Small intestine (tissue), 7 donors: ENCODE measurements at regions not wholly inside any gene's neighbourhood (a gene's known extent, or its start where the extent isn't known, plus 50 kb on each side); places are given as distances from the start of the nearest gene placed in this dataset.
A peak's percentile ranks its signal among the peaks of the same experiment; 100 is the strongest.
"Not testable (repeated sequence)": the region's sequence is repeated elsewhere in the genome, so short reads cannot be mapped to it uniquely, and the experiment has no call there.

Experiments
- DNase-seq, 2 donors: peaks; one replicate each; pipeline versions ENCODE4 v3.0.0 to v3.0.0-alpha.2; 2013
- FAIRE-seq: peaks from 2 replicates; lab custom pipeline; 2012; peaks lifted over from hg19 to GRCh38; lab: Jason Lieb, UNC
- H3K27ac ChIP-seq, 3 donors: one replicate each; pipeline ENCODE4 v1.5.1; 2013; ENCODE audit warnings: low read length in 2 of 3, mild to moderate bottlenecking in 2 of 3, control low read depth in 1 of 3, inconsistent platforms in 1 of 3, low read depth in 1 of 3, moderate library complexity in 1 of 3
- H3K27me3 ChIP-seq, 3 donors: one replicate each; pipeline ENCODE4 v1.6.1; 2013; ENCODE audit warnings: low read length in 3 of 3, inconsistent platforms in 1 of 3; ENCODE audit not compliant: control insufficient read depth in 3 of 3, insufficient read depth in 3 of 3
- H3K36me3 ChIP-seq, 3 donors: one replicate each; pipeline ENCODE4 v1.6.1; 2013; ENCODE audit warnings: low read length in 3 of 3, inconsistent platforms in 1 of 3, low read depth in 1 of 3, mild to moderate bottlenecking in 1 of 3, moderate library complexity in 1 of 3; ENCODE audit not compliant: control insufficient read depth in 3 of 3, insufficient read depth in 2 of 3
- H3K4me1 ChIP-seq, 3 donors: one replicate each; pipeline ENCODE4 v1.6.1; 2013; ENCODE audit warnings: low read length in 2 of 3, inconsistent platforms in 1 of 3, low read depth in 1 of 3, mild to moderate bottlenecking in 1 of 3, moderate library complexity in 1 of 3; ENCODE audit not compliant: control insufficient read depth in 3 of 3, insufficient read depth in 2 of 3
- H3K4me3 ChIP-seq, 3 donors: one replicate each; pipeline ENCODE4 v1.5.1; 2013; ENCODE audit warnings: low read length in 3 of 3, control low read depth in 1 of 3, inconsistent platforms in 1 of 3, low read depth in 1 of 3, mild to moderate bottlenecking in 1 of 3, moderate library complexity in 1 of 3
- H3K9me3 ChIP-seq, 2 donors: one replicate each; pipeline ENCODE4 v1.6.1; 2013; ENCODE audit warnings: low read depth in 1 of 2, low read length in 1 of 2; ENCODE audit not compliant: control insufficient read depth in 2 of 2, insufficient read depth in 1 of 2
- WGBS, 3 donors: extraction: QIAGEN DNeasy Blood & Tissue Kit; methylation state at CpG; one replicate each; pipeline ENCODE4 v1.1.7; 2013; 5-methylcytosine and 5-hydroxymethylcytosine counted together
- donor health status: healthy with polysubstance abuse.
- donor health status: control.
- donor health status: control.
- donor health status: Bipolar disorder and iron deficiency.
- donor health status: healthy.

DNA sequence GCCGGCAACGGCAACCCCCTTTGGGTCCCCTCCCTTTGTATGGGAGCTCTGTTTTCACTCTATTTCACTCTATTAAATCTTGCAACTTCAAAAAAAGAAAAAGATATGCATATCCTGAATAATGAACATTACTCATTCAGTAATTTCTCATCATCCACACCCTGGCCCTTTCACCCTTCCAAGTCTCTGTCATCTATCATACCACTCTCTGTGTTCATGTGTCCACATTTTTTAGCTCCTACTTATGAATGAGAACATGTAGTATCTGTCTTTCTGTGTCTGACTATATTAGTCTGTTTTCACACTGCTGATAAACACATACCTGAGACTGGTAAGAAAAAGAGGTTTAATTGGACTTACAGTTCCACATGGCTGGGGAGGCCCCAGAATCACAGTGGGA is 209.8 kb upstream of the DDHD1 start:
- FAIRE-seq, H3K27me3 ChIP-seq, H3K27ac ChIP-seq, H3K4me1 ChIP-seq, H3K4me3 ChIP-seq, H3K36me3 ChIP-seq, H3K9me3 ChIP-seq, DNase-seq: not testable (repeated sequence)
- WGBS, 3 donors, result 91 to 100% (median 100%) methylated on average over 1 to 2 of the region's 2 CpGs

DNA sequence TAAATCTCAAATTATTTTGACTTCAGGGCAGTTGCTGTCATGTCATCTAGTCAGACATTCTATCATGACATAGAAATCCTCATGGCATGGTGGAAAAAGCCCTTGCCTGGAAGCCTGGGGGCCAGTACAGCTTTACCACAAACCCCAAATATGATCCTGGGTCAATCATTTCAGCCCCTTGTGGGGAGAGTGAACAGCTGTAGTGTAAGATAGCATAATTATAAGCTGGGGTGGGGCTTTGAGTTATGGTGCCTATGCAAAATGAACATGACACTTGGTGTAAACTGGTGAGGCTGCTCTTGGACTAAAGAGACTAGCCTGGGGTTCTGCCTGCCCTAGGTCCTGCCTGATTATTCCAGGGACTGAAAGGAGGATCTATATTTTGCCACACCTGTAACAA is 207.7 kb upstream of the DDHD1 start:
- Histone ChIP-seq H3K9me3 (no peaks in the 10 kb centered on the region), H3K36me3 (no peaks in the 10 kb centered on the region), H3K4me3 (no peak overlapping the region), H3K27ac (no peak overlapping the region), H3K4me1 (no peaks in the 10 kb centered on the region), H3K27me3 (no peaks in the 10 kb centered on the region)
- FAIRE-seq (no peak), DNase-seq (no peak)

DNA sequence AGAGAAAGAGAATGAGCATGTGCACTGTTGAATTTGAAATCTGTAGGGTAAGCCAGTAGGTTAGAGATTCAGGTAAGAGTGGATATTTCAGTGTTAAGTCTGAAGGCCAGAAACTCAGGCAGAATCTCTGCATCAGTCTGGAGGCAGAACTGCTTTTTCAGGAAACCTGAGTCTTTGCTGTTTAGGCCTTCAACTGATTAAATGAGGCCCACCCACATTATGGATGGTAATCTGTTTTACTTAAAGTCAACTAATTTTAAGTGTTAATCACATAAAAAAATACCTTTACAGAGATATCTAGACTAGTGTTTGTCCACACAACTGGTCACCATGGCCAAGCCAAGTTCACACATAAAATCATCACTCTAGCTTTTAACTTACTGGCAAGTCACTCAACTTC is 205.0 kb upstream of the DDHD1 start:
- no peaks in the 10 kb centered on the region for H3K27me3 ChIP-seq
- no peak overlapping the region for H3K27ac ChIP-seq
- DNase-seq, result no peak
- no peak for FAIRE-seq
- no peaks in the 10 kb centered on the region for H3K4me1 ChIP-seq
- H3K4me3 ChIP-seq, result no peak overlapping the region
- H3K9me3 ChIP-seq, result no peaks in the 10 kb centered on the region
- H3K36me3 ChIP-seq, result no peaks in the 10 kb centered on the region

DNA sequence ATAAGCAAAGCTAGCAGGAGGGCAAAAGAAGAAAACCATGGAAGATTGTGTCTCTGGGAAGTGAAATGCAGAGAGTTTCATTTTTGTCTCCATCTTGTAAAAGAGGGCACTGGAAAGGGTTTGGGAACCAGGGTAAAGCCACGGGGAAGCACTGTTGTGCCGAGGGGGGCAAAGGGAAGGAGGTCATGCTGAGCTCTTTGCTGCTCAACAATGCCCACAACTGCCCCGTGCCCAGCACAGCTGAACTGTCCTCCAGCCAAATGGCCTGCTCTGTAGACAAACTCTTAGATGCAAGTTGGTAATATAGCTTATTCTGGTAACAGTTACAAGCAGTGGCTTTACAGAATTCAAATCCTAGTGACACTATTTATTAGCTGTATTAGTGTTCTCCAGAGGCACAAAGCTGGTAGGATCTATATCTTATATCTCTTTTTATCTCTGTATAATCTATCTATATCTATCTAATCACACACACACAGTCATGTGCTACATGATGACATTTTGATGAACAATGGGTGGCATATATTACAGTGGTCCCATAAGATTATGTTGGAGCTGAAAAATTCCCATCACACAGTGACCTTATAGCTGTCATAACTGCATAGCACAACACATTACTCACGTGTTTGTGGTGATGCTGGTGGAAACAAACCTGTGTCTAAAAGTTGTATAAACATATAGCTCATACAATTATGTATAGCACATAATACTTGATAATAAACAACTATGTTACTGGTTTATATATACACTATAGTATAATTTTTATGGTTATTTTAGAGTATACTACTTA is 203.4 kb upstream of the DDHD1 start:
- 62 to 78% (median 69%) methylated on average over 4 of the region's 4 CpGs for WGBS, 3 donors
- no peaks in the 10 kb centered on the region for H3K9me3 ChIP-seq
- no peak overlapping the region for H3K27ac ChIP-seq
- FAIRE-seq, result no peak
- no peaks in the 10 kb centered on the region for H3K36me3 ChIP-seq
- DNase-seq, result no peak
- H3K4me3 ChIP-seq, result no peak overlapping the region
- H3K4me1 ChIP-seq, result no peaks in the 10 kb centered on the region
- no peaks in the 10 kb centered on the region for H3K27me3 ChIP-seq

DNA sequence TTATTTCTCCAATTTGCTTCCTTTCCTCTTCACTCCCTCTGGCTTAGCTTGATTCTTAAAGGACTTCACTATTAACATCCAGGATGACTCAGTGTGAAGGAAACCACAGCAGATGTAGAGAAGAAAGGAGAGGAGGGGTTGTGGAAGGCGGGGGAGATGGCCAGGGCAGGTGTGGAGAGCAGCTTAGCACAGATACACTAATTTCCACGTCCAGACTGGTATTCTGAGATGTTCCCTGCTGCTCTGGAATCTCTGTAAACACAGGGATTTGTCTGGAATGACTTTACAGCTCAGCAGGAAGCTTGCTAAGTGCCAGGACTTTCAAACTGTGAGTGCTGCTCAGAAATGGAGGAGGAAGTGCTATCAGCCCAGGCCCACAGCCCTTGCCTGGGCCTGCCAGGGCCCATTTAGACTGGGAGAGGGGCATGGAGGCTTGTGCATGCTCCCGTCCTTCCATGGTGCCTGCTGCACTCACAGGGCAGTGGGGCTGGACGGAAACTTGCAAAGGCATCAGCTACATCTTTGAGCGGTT is 202.5 kb upstream of the DDHD1 start:
- H3K9me3 ChIP-seq, result no peaks in the 10 kb centered on the region
- H3K27ac ChIP-seq, result no peak overlapping the region
- H3K27me3 ChIP-seq, result no peaks in the 10 kb centered on the region
- DNase-seq (peak in 1 of 2 donors; percentile 12), FAIRE-seq (no peak)
- no peak overlapping the region for H3K4me3 ChIP-seq
- no peaks in the 10 kb centered on the region for H3K36me3 ChIP-seq
- H3K4me1 ChIP-seq, result no peaks in the 10 kb centered on the region
- WGBS, 3 donors, result 55 to 63% (median 58%) methylated on average over 4 to 5 of the region's 5 CpGs

DNA sequence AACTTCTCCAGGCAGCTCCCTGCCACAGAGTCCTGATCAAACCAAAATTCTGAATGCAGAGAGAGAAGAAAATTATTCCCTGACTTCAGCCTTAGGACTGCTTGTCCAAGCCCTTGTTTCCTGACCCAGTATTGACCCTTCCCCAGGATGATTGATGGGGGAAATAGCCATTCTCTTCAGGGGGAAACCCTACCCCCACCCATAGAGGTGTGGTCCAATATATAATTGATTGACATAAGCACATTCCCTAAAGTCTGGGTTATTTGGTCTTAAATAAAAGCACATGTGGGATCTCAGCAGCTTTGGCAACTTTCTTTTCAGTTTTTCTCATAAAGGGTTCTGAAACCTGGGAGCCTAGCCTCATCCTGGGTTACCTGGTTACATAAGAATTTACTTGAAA is 201.2 kb upstream of the DDHD1 start:
- FAIRE-seq (no peak), DNase-seq (no peak)
- H3K9me3 ChIP-seq, result no peaks in the 10 kb centered on the region
- no peak overlapping the region for H3K27ac ChIP-seq
- no peaks in the 10 kb centered on the region for H3K4me1 ChIP-seq
- H3K36me3 ChIP-seq, result no peaks in the 10 kb centered on the region
- no peak overlapping the region for H3K4me3 ChIP-seq
- no peaks in the 10 kb centered on the region for H3K27me3 ChIP-seq

DNA sequence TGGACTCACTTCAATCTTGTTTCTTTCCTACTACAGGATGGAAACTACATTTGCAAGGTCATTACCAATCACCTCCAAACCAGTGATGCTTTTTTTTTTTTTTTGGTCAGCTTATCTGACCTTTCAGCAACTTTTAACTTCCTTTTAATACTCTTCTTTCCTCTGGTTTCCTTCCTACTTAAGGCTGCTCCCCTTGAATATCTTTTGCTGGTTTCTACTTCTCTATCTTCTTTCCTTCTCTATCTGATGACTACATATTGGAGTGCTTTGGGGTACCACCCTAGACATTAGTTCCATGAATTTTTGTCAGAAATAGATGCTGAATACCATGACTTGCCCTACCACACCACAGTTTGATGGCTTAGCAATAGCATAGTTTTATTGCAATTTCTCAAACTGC is 197.7 kb upstream of the DDHD1 start:
- Histone ChIP-seq H3K27me3 (no peaks in the 10 kb centered on the region), H3K36me3 (no peaks in the 10 kb centered on the region), H3K4me1 (no peaks in the 10 kb centered on the region), H3K9me3 (no peaks in the 10 kb centered on the region), H3K4me3 (no peak overlapping the region), H3K27ac (no peak overlapping the region)
- DNase-seq, result no peak
- FAIRE-seq, result no peak

DNA sequence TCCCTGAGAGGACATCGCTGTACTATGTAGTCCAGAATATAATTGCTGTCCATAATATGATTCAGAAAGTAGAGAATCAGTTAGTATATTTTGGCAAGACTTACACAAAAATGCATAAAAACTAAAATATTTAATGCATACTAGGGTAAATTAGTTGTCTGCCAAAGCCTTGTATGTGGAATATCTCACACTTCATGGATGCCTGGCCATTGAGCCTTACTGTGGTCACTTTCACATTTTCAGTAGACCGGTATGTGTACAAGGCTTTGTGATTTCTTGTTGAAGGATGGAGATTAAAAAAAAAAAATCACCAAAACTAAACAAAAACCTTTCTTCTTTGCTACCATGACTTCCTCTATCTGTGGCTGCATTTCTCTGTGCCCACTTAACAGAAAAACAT is 197.3 kb upstream of the DDHD1 start:
- Histone ChIP-seq H3K36me3 (no peaks in the 10 kb centered on the region), H3K9me3 (no peaks in the 10 kb centered on the region), H3K4me3 (no peak overlapping the region), H3K4me1 (no peaks in the 10 kb centered on the region), H3K27ac (no peak overlapping the region), H3K27me3 (no peaks in the 10 kb centered on the region)
- WGBS, 3 donors, result 95 to 98% (median 96%) methylated on average over 2 of the region's 2 CpGs
- DNase-seq, result no peak
- no peak for FAIRE-seq

DNA sequence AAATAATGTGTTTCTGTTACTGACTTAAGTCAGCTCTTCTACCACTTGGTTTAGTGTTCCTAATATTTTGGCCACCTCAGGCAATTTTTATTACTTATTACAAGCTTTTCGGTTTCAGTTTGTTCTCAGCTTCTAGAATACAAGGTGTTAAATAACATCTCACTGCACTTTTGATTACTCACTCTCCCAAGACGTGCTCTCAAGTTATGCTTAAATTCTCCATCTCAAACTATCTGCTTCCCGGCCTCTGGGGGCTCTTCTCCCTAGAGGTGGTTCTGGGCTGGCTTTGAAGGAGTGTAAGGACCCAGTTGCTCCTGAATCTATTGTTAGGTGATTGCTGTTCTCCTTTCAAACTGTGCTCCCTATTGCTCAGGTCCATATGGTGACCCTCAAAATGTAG is 193.9 kb upstream of the DDHD1 start:
- Histone ChIP-seq H3K4me3 (no peak overlapping the region), H3K27ac (no peak overlapping the region), H3K27me3 (no peaks in the 10 kb centered on the region), H3K4me1 (no peaks in the 10 kb centered on the region), H3K36me3 (no peaks in the 10 kb centered on the region), H3K9me3 (no peaks in the 10 kb centered on the region)
- DNase-seq, result no peak
- WGBS, 3 donors, result 58 to 69% (median 68%) methylated on average over 3 of the region's 3 CpGs
- no peak for FAIRE-seq
